Left ventricle myocardium inferior (tissue), 1 donor: ENCODE measurements at regions not wholly inside any gene's neighbourhood (a gene's known extent, or its start where the extent isn't known, plus 50 kb on each side); places are given as distances from the start of the nearest gene placed in this dataset.

ENCODE experiments used
- DNase-seq: peaks from one replicate; pipeline ENCODE4 v3.0.0-alpha.2; 2020
- H3K27ac ChIP-seq: fragments of 200-600 bp; replicated peaks from 2 replicates; pipeline ENCODE4 v1.8.0; 2021
- H3K27me3 ChIP-seq: fragments of 200-600 bp; 2 replicates; pipeline ENCODE4 v1.8.0; 2021; ENCODE audit warnings: low read depth
- H3K36me3 ChIP-seq: fragments of 200-600 bp; 2 replicates; pipeline ENCODE4 v1.8.0; 2021
- H3K4me1 ChIP-seq: fragments of 200-600 bp; 2 replicates; pipeline ENCODE4 v1.8.0; 2021
- H3K4me3 ChIP-seq: fragments of 200-600 bp; 2 replicates; pipeline ENCODE4 v1.8.0; 2021; ENCODE audit warnings: mild to moderate bottlenecking, moderate library complexity
- H3K9me3 ChIP-seq: fragments of 200-600 bp; replicated peaks from 2 replicates; pipeline ENCODE4 v1.8.0; 2021
- CTCF ChIP-seq: fragments of 200-600 bp; IDR thresholded peaks from 2 replicates; pipeline ENCODE4 v1.8.0; 2021; ENCODE audit warnings: antibody characterized with exemption, mild to moderate bottlenecking, borderline replicate concordance
- intact Hi-C: fragments of 100-400 bp; cut with micrococcal nuclease; formaldehyde crosslinking; loops from one replicate; pipeline ENCODE4 v1.11.0; 2022
- donor health status: DM: no; HTN: yes; CAD: no; lungs with severe emphysema.

DNA sequence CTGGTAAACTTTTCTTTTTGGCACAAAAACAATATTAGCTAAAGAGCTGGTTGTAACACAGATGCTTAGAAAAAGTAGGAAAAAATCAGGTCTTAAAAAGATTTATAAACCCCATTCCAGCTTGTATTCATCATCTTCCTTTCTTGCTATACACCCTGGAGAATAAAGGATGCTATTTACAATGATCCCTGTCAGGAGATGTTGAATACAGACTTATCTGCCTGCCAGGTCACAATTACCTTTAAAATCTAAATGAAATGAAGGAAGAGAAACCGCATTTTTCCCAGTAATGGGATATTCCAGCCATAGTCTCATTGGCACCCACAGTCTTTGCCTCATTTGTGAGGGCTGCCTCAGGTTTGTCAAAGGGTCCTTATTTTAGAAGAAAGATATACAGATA is 394.1 kb upstream of the WWC1 start:
- H3K27ac ChIP-seq: no peak overlapping the region
- no peaks in the 10 kb centered on the region for H3K36me3 ChIP-seq
- no peak for DNase-seq
- H3K27me3 ChIP-seq: no peaks in the 10 kb centered on the region
- intact Hi-C loops: no loop called here
- H3K9me3 ChIP-seq: no peaks in the 10 kb centered on the region
- H3K4me3 ChIP-seq: no peak overlapping the region
- no peak for TF ChIP-seq CTCF
- peaks cover 2% of the 10 kb centered on the region for H3K4me1 ChIP-seq

- Histone ChIP-seq H3K27me3 (peaks cover under 1% of the 10 kb centered on the region), H3K27ac (no peak overlapping the region), H3K9me3 (no peaks in the 10 kb centered on the region), H3K36me3 (no peaks in the 10 kb centered on the region), H3K4me1 (no peaks in the 10 kb centered on the region), H3K4me3 (no peak overlapping the region)
- DNase-seq: no peak
- no peak for TF ChIP-seq CTCF
- intact Hi-C loops: no loop called here
Measured at GRCh38 chr5:167898361-167899042, 392.9 kb upstream of the WWC1 start.

- intact Hi-C loops: no loop called here
- no peaks in the 10 kb centered on the region for H3K4me1 ChIP-seq
Measured at GRCh38 chr5:167899490-167900070, 391.9 kb upstream of the WWC1 start.

DNA sequence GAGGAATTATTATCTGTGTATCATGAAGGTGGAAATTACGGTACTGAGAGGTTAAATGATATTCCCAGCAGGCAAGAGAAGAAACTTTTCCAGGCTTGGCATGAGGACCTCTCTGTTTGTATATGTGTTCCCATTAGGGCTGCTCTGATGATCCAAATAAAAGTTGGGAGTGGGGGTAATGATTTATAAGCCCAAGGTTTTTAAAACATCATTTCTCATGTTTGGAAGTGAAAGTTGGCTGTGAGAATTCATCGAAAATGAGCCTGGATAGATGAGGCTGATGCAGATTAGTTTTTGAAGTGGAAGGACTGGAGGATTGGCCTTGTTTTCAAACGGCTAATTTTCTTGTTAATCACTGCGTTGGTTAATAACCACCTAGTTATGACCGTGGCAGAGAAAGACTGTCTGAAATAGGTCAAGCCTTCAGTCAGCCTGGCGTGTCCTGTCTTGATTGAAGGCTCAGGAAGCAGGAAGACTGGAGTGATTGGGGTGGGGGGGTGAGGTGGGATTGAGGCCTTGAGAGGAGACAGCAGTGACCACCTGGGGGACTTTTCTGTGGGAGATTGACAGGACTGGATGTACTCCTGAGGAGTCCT is 391.0 kb upstream of the WWC1 start:
- Histone ChIP-seq H3K36me3 (no peaks in the 10 kb centered on the region), H3K4me1 (no peaks in the 10 kb centered on the region), H3K27ac (no peak overlapping the region), H3K4me3 (no peak overlapping the region), H3K27me3 (peaks cover 14% of the 10 kb centered on the region), H3K9me3 (no peaks in the 10 kb centered on the region)
- intact Hi-C loops: no loop called here
- no peak for TF ChIP-seq CTCF
- DNase-seq: no peak

More at GRCh38 chr5:167899490-167900070, 391.9 kb upstream of the WWC1 start:
- Histone ChIP-seq H3K27me3 (peaks cover 9% of the 10 kb centered on the region), H3K9me3 (no peaks in the 10 kb centered on the region), H3K27ac (no peak overlapping the region), H3K4me3 (no peak overlapping the region), H3K36me3 (no peaks in the 10 kb centered on the region)
- no peak for TF ChIP-seq CTCF
- no peak for DNase-seq

- Histone ChIP-seq H3K36me3 (no peaks in the 10 kb centered on the region), H3K9me3 (no peaks in the 10 kb centered on the region), H3K27me3 (peaks cover 14% of the 10 kb centered on the region), H3K4me3 (no peak overlapping the region), H3K4me1 (no peaks in the 10 kb centered on the region), H3K27ac (no peak overlapping the region)
- intact Hi-C loops: no loop called here
- no peak for DNase-seq
- TF ChIP-seq CTCF: no peak
Measured at GRCh38 chr5:167902298-167902697, 389.1 kb upstream of the WWC1 start.
